ENCODE measurements at regions not wholly inside any gene's neighbourhood (a gene's known extent, or its start where the extent isn't known, plus 50 kb on each side); places are given as distances from the start of the nearest gene placed in this dataset.
A peak's percentile ranks its signal among the peaks of the same experiment; 100 is the strongest.

GRCh38 chr11:70002433-70002832 lies 75.7 kb upstream of the ANO1 start:
- peak; percentile 72 for DNase-seq

- no peak for DNase-seq
Observed at GRCh38 chr11:70005107-70005818, 72.9 kb upstream of the ANO1 start.

- DNase-seq = no peak
Observed at GRCh38 chr11:70007796-70008195, 70.3 kb upstream of the ANO1 start.

DNA sequence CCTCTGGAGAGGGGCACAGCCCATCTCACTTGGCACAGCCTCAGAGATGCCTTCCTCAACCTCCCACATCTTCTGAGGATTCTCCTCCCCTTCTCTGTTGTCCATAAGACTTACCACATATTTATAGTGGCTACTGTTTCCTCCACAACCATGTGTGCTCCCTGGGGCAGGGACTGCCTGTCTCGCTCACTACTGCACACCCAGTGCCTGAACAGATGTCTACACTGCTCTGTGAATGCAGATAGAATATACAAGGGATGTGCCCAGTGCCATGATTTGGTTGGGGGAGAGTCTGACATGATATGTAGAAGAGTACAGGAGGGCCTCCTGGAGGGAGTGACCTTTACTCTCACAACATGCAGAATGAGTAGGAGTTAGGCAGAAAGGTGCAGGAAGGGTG lies 67.3 kb upstream of the ANO1 start:
- no peak for DNase-seq

DNA sequence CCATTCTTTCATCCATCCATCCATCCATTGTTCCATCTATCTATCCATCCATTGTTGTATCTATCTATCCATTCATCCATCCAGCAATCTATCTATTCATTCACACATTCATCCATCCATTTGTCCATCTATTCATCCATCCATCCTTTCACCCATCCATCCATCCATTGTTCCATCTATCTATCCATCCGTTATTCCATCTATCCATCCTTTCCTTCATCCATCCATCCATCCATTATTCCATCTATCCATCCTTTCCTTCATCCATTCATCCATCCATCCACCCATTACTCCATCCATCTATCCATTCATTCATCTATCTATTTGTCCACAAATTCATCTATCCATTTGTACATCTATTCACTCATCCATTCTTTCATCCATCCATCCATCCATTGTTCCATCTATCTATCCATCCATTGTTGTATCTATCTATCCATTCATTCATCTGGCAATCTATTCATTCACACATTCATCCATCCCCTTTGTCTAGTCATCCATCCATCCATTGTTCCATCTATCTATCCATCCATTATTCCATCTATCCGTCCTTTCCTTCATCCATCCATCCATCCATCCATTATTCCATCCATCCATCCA lies 65.9 kb upstream of the ANO1 start:
- no peak for DNase-seq

- DNase-seq = no peak
Observed at GRCh38 chr11:70014291-70014690, 63.8 kb upstream of the ANO1 start.

DNA sequence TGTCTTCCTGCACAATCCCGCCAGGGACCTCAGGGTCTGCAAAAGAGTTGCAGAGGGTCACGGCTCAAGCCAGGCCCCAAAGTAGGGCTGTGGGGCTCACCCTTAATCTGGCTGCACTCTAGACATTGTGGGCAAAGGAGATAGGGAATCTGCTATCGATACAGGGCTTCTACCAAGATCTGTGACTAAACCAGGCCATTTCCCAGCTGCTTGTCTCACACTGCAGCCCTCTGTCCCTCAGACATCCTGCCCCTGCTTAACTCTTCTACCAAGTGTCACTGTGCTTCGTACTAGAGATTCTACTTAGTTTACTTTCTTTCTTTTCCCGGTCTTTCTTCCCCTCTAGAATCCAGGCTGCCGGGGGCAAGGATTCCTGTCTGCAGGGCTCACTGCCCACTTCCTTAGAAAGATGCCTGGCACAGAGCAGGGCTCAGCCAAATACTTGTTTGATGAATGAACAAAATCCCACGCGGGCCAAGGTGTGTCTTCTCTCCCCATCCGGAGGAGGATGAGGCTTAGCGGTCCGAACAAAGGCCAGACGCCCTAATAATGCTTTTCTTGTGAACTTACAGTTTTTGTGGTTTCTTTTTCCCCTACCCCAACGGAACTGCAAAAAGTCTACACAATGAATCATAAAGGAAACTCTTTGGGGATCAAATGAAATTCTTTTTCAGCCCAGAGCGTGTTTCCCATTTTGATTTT lies 61.3 kb upstream of the ANO1 start:
- DNase-seq = no peak

DNA sequence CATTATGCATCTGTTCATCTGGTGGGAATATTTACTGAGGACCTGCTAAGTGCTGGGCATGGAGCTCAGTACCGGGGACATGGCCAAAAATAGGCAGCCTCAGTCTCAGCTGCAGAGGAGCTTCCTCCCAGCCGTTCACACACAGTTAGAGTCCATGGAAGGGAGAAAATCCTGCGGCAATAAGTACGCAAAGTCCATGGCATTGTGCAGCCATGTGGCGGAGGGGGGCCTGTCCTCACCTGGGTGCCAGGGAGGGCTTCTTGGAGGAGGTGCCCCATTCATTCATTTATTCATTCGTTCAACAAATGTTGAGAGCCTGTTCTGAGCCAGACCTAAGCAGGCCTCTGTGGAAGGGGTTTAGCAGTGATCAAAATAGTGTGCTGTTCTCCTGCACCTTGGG lies 59.3 kb upstream of the ANO1 start:
- no peak for DNase-seq

- DNase-seq = no peak
Observed at GRCh38 chr11:70019576-70020011, 58.5 kb upstream of the ANO1 start.

GRCh38 chr11:70020336-70021214 lies 57.5 kb upstream of the ANO1 start:
- DNase-seq = no peak

DNA sequence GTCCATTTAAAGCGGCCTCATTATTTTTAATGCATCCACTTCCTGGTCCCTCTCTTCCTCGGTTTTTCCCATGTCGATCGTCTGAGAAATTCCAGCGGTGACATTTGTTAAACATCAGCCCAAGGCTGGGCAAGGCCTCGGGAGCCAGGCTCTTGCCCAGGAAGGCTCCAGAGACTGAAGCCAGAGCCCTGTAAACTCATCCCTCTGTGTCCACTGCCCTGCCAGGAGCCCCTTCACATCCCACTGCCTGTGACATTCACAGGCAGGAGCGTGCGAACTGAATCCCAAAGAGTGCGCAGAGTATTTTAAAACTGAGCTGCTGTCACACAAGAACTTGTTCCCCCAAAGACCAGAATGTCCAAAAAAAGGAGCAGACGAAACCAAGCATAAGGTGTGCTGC lies 56.5 kb upstream of the ANO1 start:
- DNase-seq = no peak

DNA sequence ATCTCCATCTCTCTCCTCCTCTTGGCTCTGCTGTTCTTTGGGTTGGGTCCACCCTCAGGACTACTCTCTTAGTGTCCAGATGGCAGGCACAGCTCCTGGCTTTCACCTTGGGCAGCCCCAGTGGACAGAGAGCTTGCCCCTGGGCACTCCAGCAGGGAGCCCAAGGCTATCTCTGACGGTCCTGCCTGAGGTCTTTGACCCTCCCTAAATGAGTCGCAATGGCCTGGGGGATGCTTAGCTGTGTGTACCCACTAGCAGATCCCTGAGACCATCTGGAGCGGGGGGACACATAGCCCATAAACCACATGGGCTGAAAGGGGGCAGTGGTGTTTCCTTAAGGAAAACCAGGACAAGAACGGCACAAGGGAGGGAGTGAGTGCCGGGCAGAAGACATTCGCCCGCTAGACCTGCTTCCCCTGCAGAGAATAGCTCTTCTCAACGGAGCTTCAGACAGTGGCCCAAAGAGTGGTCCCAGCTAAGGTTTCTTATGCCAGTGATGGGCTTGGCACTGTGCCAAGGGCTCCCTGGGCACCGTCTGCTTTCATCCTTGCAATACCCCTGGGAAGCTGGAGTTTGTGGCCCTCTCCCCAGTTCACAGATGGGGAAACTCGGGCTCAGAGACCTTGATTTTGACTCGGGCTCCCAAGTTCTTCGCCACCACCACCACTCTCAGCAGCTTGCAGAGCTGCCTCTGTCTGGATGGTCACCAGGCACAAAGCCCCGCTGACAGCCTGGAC lies 53.9 kb upstream of the ANO1 start:
- DNase-seq = no peak

DNA sequence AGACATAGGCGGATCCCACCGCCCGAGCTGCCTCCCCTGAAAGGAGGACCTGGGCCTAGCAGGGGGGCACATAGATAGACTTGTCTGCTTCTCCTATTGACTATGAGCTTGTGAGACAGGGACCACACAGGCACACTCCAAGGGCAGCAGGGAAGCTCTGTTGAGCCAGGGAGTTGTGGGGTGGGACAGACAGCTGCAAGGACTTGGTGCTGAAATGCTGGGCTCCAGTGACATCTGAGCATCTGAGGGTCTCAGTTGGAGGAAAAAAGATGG lies 53.4 kb upstream of the ANO1 start:
- no peak for DNase-seq

DNA sequence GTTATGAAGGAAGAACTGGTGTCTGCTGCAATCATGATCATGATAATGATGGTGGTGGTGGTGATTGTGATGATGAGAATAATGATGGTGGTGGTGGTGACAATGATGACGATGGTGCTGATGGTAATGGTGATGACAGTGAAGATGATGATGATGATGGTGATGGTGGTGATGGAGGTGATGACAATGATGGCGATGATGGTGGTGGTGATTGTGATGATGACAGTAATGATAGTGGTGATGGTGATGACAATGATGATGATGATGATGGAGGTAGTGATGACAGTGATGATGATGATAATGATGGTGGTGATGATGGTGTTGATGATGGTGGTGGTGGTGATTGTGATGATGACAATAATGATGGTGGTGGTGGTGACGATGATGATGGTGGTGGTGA lies 52.8 kb upstream of the ANO1 start:
- no peak for DNase-seq

GRCh38 chr11:70026012-70026411 lies 52.1 kb upstream of the ANO1 start:
- no peak for DNase-seq

GRCh38 chr11:70026726-70027125 lies 51.4 kb upstream of the ANO1 start:
- no peak for DNase-seq

GRCh38 chr11:70027451-70027850 lies 50.7 kb upstream of the ANO1 start:
- DNase-seq = no peak

DNA sequence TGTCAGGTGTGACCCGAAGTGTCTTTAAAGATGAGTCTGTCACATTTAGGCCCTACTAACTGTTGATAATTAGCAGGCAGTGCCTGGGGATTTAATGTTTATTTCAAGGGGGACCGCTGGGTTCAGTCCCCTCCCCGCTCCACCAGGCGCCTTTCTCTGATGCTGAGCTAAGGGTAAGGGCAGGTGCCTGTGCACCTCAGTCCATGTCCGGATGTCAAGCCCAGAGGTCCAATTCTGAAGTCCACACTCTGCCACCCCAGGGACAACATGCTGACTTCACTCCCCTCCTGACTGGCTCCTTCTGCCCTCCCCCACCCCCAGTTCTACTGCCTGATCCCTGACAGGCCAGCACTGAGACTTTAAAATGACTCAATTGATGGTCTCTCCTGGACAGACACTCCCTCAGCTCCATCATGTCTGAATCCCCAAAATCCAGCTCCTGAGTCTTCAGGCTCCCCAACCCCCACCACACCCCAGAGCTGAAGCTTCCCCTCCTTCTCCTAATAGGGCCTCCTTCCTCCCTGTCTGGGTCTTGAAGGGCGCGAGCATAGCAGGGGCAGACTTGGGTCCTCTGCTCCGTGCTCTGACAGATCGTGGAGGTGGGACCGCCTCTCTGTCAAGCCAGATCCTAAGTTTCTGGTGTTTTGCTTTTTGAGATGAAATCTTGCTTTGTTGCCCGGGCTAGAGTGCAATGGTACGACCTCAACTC lies 49.8 kb upstream of the ANO1 start:
- DNase-seq = no peak
